ENCODE measurements at regions not wholly inside any gene's neighbourhood (a gene's known extent, or its start where the extent isn't known, plus 50 kb on each side); places are given as distances from the start of the nearest gene placed in this dataset.
"Not testable (repeated sequence)": the region's sequence is repeated elsewhere in the genome, so short reads cannot be mapped to it uniquely, and the experiment has no call there.

DNA sequence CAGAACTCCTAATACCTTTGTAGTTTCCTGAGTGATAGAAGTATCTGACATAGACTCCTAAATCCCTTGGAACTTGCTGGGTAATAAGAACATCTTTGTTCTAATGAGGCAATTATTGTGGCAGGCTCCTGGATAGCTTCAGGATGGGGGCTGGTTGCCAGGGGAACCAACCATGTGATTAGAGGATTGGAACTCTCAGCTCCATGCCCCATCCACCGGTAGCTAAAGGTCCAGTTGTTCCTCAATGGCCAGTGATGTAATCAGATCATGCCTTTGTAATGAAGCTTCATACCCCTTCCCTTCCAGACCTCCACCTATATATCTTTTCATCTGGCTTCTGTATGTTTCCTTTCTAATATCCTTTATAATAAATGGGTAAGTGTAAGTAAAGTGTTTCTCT lies 221.2 kb upstream of the ALCAM start:
- H3K4me3 ChIP-seq (ENCODE audit: low read depth, low read length) = no peak overlapping the region
- no peak for TF ChIP-seq CTCF (IDR thresholded peaks at IDR 0.05; ENCODE audit: borderline replicate concordance, insufficient read depth, low read depth, low read length)

DNA sequence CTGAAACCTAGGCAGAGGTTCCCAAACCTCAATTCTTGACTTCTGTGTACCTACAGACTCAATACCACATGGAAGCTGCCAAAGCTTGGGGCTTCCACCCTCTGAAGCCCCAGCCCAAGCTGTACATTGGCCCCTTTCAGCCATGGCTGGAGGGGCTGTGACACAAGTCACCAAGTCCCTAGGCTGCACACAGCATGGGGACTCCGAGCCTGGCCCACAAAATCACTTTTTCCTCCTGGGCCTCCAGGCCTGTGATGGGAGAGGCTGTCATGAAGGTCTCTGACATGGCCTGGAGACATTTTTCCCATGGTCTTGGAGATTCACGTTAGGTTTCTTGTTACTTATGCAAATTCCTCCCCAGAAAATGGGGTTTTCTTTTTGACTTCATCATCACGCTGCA lies 217.5 kb upstream of the ALCAM start:
- H3K4me3 ChIP-seq (ENCODE audit: low read depth, low read length) = not testable (repeated sequence)

- TF ChIP-seq CTCF (IDR thresholded peaks at IDR 0.05; ENCODE audit: borderline replicate concordance, insufficient read depth, low read depth, low read length) = no peak
- no peak overlapping the region for H3K4me3 ChIP-seq (ENCODE audit: low read depth, low read length)
Measured at GRCh38 chr3:105152987-105153386, 213.7 kb upstream of the ALCAM start.

DNA sequence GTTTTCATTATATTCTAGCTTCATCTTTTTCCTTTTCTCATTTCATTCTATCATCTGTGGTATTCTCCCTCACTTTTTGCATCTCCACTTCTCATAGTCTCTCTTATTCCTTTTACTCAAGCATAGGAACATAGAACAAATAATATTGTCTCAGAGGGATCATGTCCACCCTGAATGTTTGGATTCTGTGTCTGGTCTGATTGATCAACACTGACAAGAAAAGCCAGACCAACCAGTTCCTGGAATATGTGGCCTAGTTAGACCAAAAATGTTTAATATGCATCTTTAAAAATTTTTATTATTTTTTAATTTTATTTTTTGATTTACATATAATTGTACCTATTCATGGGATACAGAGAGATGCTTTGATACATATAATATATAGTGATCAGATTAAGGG lies 212.0 kb upstream of the ALCAM start:
- TF ChIP-seq CTCF (IDR thresholded peaks at IDR 0.05; ENCODE audit: borderline replicate concordance, insufficient read depth, low read depth, low read length) = no peak
- H3K4me3 ChIP-seq (ENCODE audit: low read depth, low read length) = no peak overlapping the region

- TF ChIP-seq CTCF (IDR thresholded peaks at IDR 0.05; ENCODE audit: borderline replicate concordance, insufficient read depth, low read depth, low read length) = no peak
- H3K4me3 ChIP-seq (ENCODE audit: low read depth, low read length) = no peak overlapping the region
Measured at GRCh38 chr3:105157067-105157765, 209.5 kb upstream of the ALCAM start.

GRCh38 chr3:105157766-105158085 lies 209.0 kb upstream of the ALCAM start:
- no peak overlapping the region for H3K4me3 ChIP-seq (ENCODE audit: low read depth, low read length)

DNA sequence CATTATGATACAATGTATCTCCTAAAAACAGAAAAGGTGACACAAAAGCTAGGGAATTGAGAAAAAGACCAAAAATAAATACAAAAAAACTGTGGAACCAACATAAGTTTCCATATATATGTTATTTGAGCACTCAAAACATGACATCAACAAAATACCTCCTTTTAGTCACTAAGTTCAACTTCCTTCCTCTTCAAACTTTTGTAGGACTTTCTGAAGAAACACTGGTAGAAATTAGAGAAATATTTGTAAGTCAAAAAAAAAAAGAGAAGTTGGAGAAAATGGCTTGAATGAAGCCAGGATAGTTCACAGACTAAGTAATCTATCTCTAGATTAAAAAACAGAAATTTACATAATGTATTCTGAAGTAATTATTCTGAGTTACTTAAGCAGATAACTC lies 208.4 kb upstream of the ALCAM start:
- no peak overlapping the region for H3K4me3 ChIP-seq (ENCODE audit: low read depth, low read length)
- TF ChIP-seq CTCF (IDR thresholded peaks at IDR 0.05; ENCODE audit: borderline replicate concordance, insufficient read depth, low read depth, low read length) = no peak

More at GRCh38 chr3:105157766-105158085, 209.0 kb upstream of the ALCAM start:
- no peak for TF ChIP-seq CTCF (IDR thresholded peaks at IDR 0.05; ENCODE audit: borderline replicate concordance, insufficient read depth, low read depth, low read length)

- no peak for TF ChIP-seq CTCF (IDR thresholded peaks at IDR 0.05; ENCODE audit: borderline replicate concordance, insufficient read depth, low read depth, low read length)
- no peak overlapping the region for H3K4me3 ChIP-seq (ENCODE audit: low read depth, low read length)
Measured at GRCh38 chr3:105162448-105162847, 204.3 kb upstream of the ALCAM start.
